A549 (cell line): ENCODE measurements at regions not wholly inside any gene's neighbourhood (a gene's known extent, or its start where the extent isn't known, plus 50 kb on each side); places are given as distances from the start of the nearest gene placed in this dataset.

Source experiments
- BHLHE40 ChIP-seq: IDR thresholded peaks from 2 replicates; pipeline ENCODE4 v1.6.1; 2012; ENCODE audit warnings: low read depth, low read length, inconsistent platforms
- POLR2A ChIP-seq: IDR thresholded peaks from 2 replicates; pipeline ENCODE4 v1.6.1; 2012; ENCODE audit warnings: mild to moderate bottlenecking, low read length
- RCOR1 ChIP-seq: fragments of 150-350 bp; IDR thresholded peaks from 2 replicates; pipeline ENCODE4 v1.6.1; 2014; ENCODE audit warnings: antibody characterized with exemption, low read length, low read depth
- SMC3 ChIP-seq: fragments of >200 bp; sonication (Bioruptor Twin); formaldehyde crosslinking; IDR thresholded peaks from 3 replicates; pipeline ENCODE4 v1.6.1; 2018; ENCODE audit warnings: inconsistent platforms
- TF ChIP-seq, protein P1 (sequence below): fragments of >200 bp; sonication (Bioruptor Twin); formaldehyde crosslinking; IDR thresholded peaks from 3 replicates; pipeline ENCODE4 v1.5.1; 2016
- TF ChIP-seq, protein P2 (sequence below): IDR thresholded peaks from 2 replicates; pipeline ENCODE4 v1.6.1; 2012
- TF ChIP-seq, protein P3 (sequence below): fragments of 150-350 bp; IDR thresholded peaks from 2 replicates; pipeline ENCODE4 v1.6.1; 2014; ENCODE audit warnings: low read depth, mild to moderate bottlenecking, low read length

DNA sequence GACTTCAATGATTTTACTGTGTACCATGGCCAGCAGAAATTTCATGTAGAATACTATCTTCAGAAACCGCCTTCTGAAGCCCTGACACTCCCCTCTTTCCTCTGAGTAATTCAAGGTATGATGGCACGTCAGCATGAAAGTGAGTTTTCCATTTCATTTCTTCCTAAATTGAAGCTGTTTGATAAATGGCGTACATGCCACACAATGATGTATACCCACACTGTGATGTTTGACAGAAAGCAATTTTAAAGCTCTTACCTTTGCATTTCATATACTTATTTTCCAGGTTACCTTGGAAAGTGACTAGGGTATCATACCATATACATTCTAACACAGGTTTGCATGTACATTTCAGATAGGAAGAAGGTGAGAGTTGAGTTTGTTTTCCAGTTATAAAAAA, 147.9 kb upstream of the LRRC3B start:
- TF ChIP-seq, protein P1, sequence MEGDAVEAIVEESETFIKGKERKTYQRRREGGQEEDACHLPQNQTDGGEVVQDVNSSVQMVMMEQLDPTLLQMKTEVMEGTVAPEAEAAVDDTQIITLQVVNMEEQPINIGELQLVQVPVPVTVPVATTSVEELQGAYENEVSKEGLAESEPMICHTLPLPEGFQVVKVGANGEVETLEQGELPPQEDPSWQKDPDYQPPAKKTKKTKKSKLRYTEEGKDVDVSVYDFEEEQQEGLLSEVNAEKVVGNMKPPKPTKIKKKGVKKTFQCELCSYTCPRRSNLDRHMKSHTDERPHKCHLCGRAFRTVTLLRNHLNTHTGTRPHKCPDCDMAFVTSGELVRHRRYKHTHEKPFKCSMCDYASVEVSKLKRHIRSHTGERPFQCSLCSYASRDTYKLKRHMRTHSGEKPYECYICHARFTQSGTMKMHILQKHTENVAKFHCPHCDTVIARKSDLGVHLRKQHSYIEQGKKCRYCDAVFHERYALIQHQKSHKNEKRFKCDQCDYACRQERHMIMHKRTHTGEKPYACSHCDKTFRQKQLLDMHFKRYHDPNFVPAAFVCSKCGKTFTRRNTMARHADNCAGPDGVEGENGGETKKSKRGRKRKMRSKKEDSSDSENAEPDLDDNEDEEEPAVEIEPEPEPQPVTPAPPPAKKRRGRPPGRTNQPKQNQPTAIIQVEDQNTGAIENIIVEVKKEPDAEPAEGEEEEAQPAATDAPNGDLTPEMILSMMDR: no peak
- TF ChIP-seq BHLHE40 (no peak), SMC3 (no peak), RCOR1 (no peak), POLR2A (no peak)
- TF ChIP-seq, protein P2, sequence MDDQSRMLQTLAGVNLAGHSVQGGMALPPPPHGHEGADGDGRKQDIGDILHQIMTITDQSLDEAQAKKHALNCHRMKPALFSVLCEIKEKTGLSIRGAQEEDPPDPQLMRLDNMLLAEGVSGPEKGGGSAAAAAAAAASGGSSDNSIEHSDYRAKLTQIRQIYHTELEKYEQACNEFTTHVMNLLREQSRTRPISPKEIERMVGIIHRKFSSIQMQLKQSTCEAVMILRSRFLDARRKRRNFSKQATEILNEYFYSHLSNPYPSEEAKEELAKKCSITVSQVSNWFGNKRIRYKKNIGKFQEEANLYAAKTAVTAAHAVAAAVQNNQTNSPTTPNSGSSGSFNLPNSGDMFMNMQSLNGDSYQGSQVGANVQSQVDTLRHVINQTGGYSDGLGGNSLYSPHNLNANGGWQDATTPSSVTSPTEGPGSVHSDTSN: no peak
- TF ChIP-seq, protein P3, sequence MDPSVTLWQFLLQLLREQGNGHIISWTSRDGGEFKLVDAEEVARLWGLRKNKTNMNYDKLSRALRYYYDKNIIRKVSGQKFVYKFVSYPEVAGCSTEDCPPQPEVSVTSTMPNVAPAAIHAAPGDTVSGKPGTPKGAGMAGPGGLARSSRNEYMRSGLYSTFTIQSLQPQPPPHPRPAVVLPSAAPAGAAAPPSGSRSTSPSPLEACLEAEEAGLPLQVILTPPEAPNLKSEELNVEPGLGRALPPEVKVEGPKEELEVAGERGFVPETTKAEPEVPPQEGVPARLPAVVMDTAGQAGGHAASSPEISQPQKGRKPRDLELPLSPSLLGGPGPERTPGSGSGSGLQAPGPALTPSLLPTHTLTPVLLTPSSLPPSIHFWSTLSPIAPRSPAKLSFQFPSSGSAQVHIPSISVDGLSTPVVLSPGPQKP: no peak
